GM18873 (cell line): ENCODE measurements at regions not wholly inside any gene's neighbourhood (a gene's known extent, or its start where the extent isn't known, plus 50 kb on each side); places are given as distances from the start of the nearest gene placed in this dataset.

Source experiments
- ATAC-seq: cut with Tn5 transposase; IDR thresholded peaks from one replicate; pipeline ENCODE4 v1.9.1; 2021; ENCODE audit warnings: mild to moderate bottlenecking, moderate library complexity, moderate number of reproducible peaks; ENCODE audit not compliant: unreplicated experiment, low FRiP score

GRCh38 chr13:89816404-89816803 is 1531.1 kb upstream of the MIR17HG start:
- no peak for ATAC-seq

- ATAC-seq = no peak
Observed at GRCh38 chr13:89822467-89822866, 1525.0 kb upstream of the MIR17HG start.

GRCh38 chr13:89827552-89827951 is 1519.9 kb upstream of the MIR17HG start:
- ATAC-seq = no peak

- no peak for ATAC-seq
Observed at GRCh38 chr13:89828506-89828905, 1519.0 kb upstream of the MIR17HG start.

- no peak for ATAC-seq
Observed at GRCh38 chr13:89831157-89831556, 1516.3 kb upstream of the MIR17HG start.

- ATAC-seq = no peak
Observed at GRCh38 chr13:89832827-89833226, 1514.7 kb upstream of the MIR17HG start.

GRCh38 chr13:89843621-89844020 is 1503.9 kb upstream of the MIR17HG start:
- no peak for ATAC-seq

GRCh38 chr13:89845874-89846273 is 1501.6 kb upstream of the MIR17HG start:
- ATAC-seq = no peak

- ATAC-seq = no peak
Observed at GRCh38 chr13:89846926-89847585, 1500.4 kb upstream of the MIR17HG start.

GRCh38 chr13:89852570-89852969 is 1494.9 kb upstream of the MIR17HG start:
- no peak for ATAC-seq

- ATAC-seq = no peak
Observed at GRCh38 chr13:89856512-89856911, 1491.0 kb upstream of the MIR17HG start.

- no peak for ATAC-seq
Observed at GRCh38 chr13:89857502-89857901, 1490.0 kb upstream of the MIR17HG start.

GRCh38 chr13:89862011-89862690 is 1485.3 kb upstream of the MIR17HG start:
- ATAC-seq = no peak

GRCh38 chr13:89862691-89863036 is 1484.8 kb upstream of the MIR17HG start:
- ATAC-seq = no peak

GRCh38 chr13:89865164-89866064 is 1482.1 kb upstream of the MIR17HG start:
- no peak for ATAC-seq

GRCh38 chr13:89869312-89869711 is 1478.2 kb upstream of the MIR17HG start:
- no peak for ATAC-seq

- no peak for ATAC-seq
Observed at GRCh38 chr13:89878904-89879303, 1468.6 kb upstream of the MIR17HG start.

GRCh38 chr13:89880201-89880600 is 1467.3 kb upstream of the MIR17HG start:
- no peak for ATAC-seq

GRCh38 chr13:89883893-89884448 is 1463.5 kb upstream of the MIR17HG start:
- ATAC-seq = no peak

GRCh38 chr13:89890806-89891205 is 1456.7 kb upstream of the MIR17HG start:
- ATAC-seq = no peak

- ATAC-seq = no peak
Observed at GRCh38 chr13:89891416-89891815, 1456.1 kb upstream of the MIR17HG start.
